HepG2 (cell line): ENCODE measurements at regions not wholly inside any gene's neighbourhood (a gene's known extent, or its start where the extent isn't known, plus 50 kb on each side); places are given as distances from the start of the nearest gene placed in this dataset.

Experiments used
- GLI4 ChIP-seq: sonication (generic); formaldehyde crosslinking; IDR thresholded peaks from 2 replicates; pipeline ENCODE4 v1.5.1; 2020; ENCODE audit warnings: missing genetic modification reagents, mild to moderate bottlenecking, moderate library complexity, borderline replicate concordance
- KDM5A ChIP-seq: fragments of 200-600 bp; sonication (generic); IDR thresholded peaks from 2 replicates; pipeline ENCODE4 v1.7.0; 2018; ENCODE audit warnings: antibody characterized with exemption, mild to moderate bottlenecking, low read length, borderline replicate concordance
- POLR2A ChIP-seq, 2 experiments: IDR thresholded peaks; 2 replicates each; pipeline ENCODE4 v1.6.1; 2011; ENCODE audit warnings: low read depth in 2 of 2, low read length in 2 of 2, mild to moderate bottlenecking in 1 of 2, moderate library complexity in 1 of 2; ENCODE audit not compliant: insufficient read depth in 1 of 2
- SRY ChIP-seq: sonication (generic); formaldehyde crosslinking; IDR thresholded peaks from 2 replicates; pipeline ENCODE4 v1.8.0; 2022; ENCODE audit warnings: mild to moderate bottlenecking, missing genetic modification reagents
- ZNF678 ChIP-seq: sonication (generic); formaldehyde crosslinking; IDR thresholded peaks from 2 replicates; pipeline ENCODE4 v1.4.0; 2020; ENCODE audit warnings: mild to moderate bottlenecking, missing genetic modification reagents
- TF ChIP-seq, protein P1 (sequence below): sonication (generic); formaldehyde crosslinking; IDR thresholded peaks from 2 replicates; pipeline ENCODE4 v1.8.1; 2023; ENCODE audit warnings: mild to moderate bottlenecking, missing genetic modification reagents
- TF ChIP-seq, protein P2 (sequence below), 2 experiments: IDR thresholded peaks; 2 replicates each; pipeline ENCODE4 v1.6.1; 2011 to 2012; ENCODE audit warnings: low read length in 2 of 2, borderline replicate concordance in 1 of 2, low read depth in 1 of 2, mild to moderate bottlenecking in 1 of 2, moderate library complexity in 1 of 2
- TF ChIP-seq, protein P3 (sequence below): sonication (generic); formaldehyde crosslinking; IDR thresholded peaks from 2 replicates; pipeline ENCODE4 v1.5.0; 2020; ENCODE audit warnings: mild to moderate bottlenecking, missing genetic modification reagents, moderate library complexity
- TF ChIP-seq, protein P4 (sequence below): sonication (generic); formaldehyde crosslinking; IDR thresholded peaks from 2 replicates; pipeline ENCODE4 v1.4.0; 2020; ENCODE audit warnings: low read depth, missing genetic modification reagents

DNA sequence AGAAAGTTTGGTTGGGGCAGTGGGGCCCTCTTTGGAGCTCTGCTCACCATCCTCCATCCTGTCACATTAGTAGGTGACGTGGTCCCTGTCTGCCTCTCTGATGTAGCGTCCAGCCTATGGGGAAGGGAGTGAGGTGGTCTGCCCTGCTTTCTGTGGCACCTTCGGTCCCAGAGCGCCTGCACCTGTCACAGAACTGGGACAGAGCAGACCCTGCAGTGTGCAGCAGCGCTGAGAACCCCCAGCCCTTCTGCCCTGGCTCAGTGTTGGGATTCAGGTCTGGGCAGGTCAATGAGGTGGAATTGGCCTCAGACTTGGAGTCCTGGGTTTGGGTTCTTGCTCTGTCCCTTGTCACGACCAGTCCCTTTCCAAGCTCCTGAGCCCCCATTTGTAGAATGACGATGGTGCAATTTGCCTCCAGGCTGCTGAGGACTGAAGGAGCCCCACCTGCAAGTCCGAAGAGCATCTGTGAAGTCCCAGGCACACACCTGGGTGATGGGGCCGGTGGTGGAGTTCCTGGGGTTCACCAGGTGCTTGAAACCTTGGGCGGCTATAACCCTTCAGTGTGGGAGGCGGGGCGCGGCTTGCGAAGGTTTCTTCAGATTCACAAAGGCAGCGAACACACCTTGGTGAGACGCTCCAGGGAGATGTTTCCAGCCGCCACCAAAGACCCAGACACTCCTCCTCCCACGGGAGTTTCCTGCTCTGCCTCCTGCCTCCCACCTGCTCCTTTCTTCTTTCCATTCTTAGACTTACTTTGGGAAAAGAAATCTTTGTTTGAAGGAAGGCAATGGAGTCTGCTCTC lies 265.4 kb upstream of the HDAC4 start:
- TF ChIP-seq POLR2A (IDR thresholded peaks at IDR 0.05; ENCODE audit: insufficient read depth in 1 of 2, low read depth in 2 of 2, low read length in 2 of 2) (no peak), GLI4 (CRISPR knock-in tag) (no peak), KDM5A (no peak), SRY (CRISPR knock-in tag) (no peak), ZNF678 (CRISPR knock-in tag) (no peak)
- TF ChIP-seq, protein P1, sequence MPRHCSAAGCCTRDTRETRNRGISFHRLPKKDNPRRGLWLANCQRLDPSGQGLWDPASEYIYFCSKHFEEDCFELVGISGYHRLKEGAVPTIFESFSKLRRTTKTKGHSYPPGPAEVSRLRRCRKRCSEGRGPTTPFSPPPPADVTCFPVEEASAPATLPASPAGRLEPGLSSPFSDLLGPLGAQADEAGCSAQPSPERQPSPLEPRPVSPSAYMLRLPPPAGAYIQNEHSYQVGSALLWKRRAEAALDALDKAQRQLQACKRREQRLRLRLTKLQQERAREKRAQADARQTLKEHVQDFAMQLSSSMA, result no peak
- TF ChIP-seq, protein P2, sequence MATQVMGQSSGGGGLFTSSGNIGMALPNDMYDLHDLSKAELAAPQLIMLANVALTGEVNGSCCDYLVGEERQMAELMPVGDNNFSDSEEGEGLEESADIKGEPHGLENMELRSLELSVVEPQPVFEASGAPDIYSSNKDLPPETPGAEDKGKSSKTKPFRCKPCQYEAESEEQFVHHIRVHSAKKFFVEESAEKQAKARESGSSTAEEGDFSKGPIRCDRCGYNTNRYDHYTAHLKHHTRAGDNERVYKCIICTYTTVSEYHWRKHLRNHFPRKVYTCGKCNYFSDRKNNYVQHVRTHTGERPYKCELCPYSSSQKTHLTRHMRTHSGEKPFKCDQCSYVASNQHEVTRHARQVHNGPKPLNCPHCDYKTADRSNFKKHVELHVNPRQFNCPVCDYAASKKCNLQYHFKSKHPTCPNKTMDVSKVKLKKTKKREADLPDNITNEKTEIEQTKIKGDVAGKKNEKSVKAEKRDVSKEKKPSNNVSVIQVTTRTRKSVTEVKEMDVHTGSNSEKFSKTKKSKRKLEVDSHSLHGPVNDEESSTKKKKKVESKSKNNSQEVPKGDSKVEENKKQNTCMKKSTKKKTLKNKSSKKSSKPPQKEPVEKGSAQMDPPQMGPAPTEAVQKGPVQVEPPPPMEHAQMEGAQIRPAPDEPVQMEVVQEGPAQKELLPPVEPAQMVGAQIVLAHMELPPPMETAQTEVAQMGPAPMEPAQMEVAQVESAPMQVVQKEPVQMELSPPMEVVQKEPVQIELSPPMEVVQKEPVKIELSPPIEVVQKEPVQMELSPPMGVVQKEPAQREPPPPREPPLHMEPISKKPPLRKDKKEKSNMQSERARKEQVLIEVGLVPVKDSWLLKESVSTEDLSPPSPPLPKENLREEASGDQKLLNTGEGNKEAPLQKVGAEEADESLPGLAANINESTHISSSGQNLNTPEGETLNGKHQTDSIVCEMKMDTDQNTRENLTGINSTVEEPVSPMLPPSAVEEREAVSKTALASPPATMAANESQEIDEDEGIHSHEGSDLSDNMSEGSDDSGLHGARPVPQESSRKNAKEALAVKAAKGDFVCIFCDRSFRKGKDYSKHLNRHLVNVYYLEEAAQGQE (IDR thresholded peaks at IDR 0.05; ENCODE audit: borderline replicate concordance in 1 of 2, low read depth in 1 of 2, low read length in 2 of 2), result no peak
- TF ChIP-seq, protein P3, sequence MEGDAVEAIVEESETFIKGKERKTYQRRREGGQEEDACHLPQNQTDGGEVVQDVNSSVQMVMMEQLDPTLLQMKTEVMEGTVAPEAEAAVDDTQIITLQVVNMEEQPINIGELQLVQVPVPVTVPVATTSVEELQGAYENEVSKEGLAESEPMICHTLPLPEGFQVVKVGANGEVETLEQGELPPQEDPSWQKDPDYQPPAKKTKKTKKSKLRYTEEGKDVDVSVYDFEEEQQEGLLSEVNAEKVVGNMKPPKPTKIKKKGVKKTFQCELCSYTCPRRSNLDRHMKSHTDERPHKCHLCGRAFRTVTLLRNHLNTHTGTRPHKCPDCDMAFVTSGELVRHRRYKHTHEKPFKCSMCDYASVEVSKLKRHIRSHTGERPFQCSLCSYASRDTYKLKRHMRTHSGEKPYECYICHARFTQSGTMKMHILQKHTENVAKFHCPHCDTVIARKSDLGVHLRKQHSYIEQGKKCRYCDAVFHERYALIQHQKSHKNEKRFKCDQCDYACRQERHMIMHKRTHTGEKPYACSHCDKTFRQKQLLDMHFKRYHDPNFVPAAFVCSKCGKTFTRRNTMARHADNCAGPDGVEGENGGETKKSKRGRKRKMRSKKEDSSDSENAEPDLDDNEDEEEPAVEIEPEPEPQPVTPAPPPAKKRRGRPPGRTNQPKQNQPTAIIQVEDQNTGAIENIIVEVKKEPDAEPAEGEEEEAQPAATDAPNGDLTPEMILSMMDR (CRISPR knock-in tag), result no peak
- TF ChIP-seq, protein P4, sequence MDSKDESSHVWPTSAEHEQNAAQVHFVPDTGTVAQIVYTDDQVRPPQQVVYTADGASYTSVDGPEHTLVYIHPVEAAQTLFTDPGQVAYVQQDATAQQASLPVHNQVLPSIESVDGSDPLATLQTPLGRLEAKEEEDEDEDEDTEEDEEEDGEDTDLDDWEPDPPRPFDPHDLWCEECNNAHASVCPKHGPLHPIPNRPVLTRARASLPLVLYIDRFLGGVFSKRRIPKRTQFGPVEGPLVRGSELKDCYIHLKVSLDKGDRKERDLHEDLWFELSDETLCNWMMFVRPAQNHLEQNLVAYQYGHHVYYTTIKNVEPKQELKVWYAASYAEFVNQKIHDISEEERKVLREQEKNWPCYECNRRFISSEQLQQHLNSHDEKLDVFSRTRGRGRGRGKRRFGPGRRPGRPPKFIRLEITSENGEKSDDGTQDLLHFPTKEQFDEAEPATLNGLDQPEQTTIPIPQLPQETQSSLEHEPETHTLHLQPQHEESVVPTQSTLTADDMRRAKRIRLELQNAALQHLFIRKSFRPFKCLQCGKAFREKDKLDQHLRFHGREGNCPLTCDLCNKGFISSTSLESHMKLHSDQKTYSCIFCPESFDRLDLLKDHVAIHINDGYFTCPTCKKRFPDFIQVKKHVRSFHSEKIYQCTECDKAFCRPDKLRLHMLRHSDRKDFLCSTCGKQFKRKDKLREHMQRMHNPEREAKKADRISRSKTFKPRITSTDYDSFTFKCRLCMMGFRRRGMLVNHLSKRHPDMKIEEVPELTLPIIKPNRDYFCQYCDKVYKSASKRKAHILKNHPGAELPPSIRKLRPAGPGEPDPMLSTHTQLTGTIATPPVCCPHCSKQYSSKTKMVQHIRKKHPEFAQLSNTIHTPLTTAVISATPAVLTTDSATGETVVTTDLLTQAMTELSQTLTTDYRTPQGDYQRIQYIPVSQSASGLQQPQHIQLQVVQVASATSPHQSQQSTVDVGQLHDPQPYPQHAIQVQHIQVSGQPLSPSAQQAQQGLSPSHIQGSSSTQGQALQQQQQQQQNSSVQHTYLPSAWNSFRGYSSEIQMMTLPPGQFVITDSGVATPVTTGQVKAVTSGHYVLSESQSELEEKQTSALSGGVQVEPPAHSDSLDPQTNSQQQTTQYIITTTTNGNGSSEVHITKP, result no peak
